D721Med (cell line): ENCODE measurements at regions not wholly inside any gene's neighbourhood (a gene's known extent, or its start where the extent isn't known, plus 50 kb on each side); places are given as distances from the start of the nearest gene placed in this dataset.
A peak's percentile ranks its signal among the peaks of the same experiment; 100 is the strongest.

Experiments
- DNase-seq: peaks from one replicate; pipeline ENCODE4 v3.0.0; 2011; ENCODE audit warnings: low spot score; ENCODE audit not compliant: insufficient read length
- FAIRE-seq: peaks from 2 replicates; lab custom pipeline; 2011; peaks lifted over from hg19 to GRCh38; lab: Jason Lieb, UNC
- CTCF ChIP-seq: IDR thresholded peaks from 2 replicates; pipeline ENCODE4 v1.5.1; 2012; ENCODE audit warnings: mild to moderate bottlenecking, control low read depth; ENCODE audit not compliant: insufficient read depth; ENCODE audit errors: missing control alignments

GRCh38 chr12:24109381-24110039 lies 160.0 kb upstream of the SOX5 start:
- FAIRE-seq = no peak

GRCh38 chr12:24102676-24103075 lies 153.2 kb upstream of the SOX5 start:
- TF ChIP-seq CTCF = no peak
- FAIRE-seq (no peak), DNase-seq (no peak)

More at GRCh38 chr12:24109381-24110039, 160.0 kb upstream of the SOX5 start:
- peak; percentile 57 for TF ChIP-seq CTCF
- no peak for DNase-seq

- FAIRE-seq (no peak), DNase-seq (no peak)
- no peak for TF ChIP-seq CTCF
Measured at GRCh38 chr12:24099576-24099975, 150.1 kb upstream of the SOX5 start.

- TF ChIP-seq CTCF = no peak
- no peak for FAIRE-seq
- no peak for DNase-seq
Measured at GRCh38 chr12:24095245-24095644, 145.8 kb upstream of the SOX5 start.

- TF ChIP-seq CTCF = no peak
- DNase-seq = no peak
- no peak for FAIRE-seq
Measured at GRCh38 chr12:24089510-24089890, 140.0 kb upstream of the SOX5 start.

- FAIRE-seq (peak; percentile 32), DNase-seq (no peak)
- TF ChIP-seq CTCF = no peak
Measured at GRCh38 chr12:24088751-24089509, 139.5 kb upstream of the SOX5 start.

- no peak for TF ChIP-seq CTCF
- FAIRE-seq = no peak
- DNase-seq = no peak
Measured at GRCh38 chr12:24087294-24087693, 137.8 kb upstream of the SOX5 start.
